B cell (primary cell): ENCODE measurements at regions not wholly inside any gene's neighbourhood (a gene's known extent, or its start where the extent isn't known, plus 50 kb on each side); places are given as distances from the start of the nearest gene placed in this dataset.

Source experiments
- ATAC-seq: fragments of 200-7000 bp; cut with Tn5 transposase; one replicate; pipeline ENCODE4 v1.10.0; 2021; ENCODE audit warnings: low read depth, mild to moderate bottlenecking, moderate number of reproducible peaks, moderate library complexity
- CTCF ChIA-PET: fragments of 350-600 bp; sonication (Branson Sonifier 250); formaldehyde crosslinking; loops from one replicate; lab custom pipeline; 2021; ENCODE audit warnings: antibody characterized with exemption, inconsistent platforms; lab: Charles Lee
- POLR2A ChIA-PET: fragments of 350-600 bp; sonication (Branson Sonifier 250); formaldehyde crosslinking; loops from one replicate; lab custom pipeline; 2021; ENCODE audit warnings: antibody characterized with exemption; lab: Charles Lee
- DNase-seq: peaks from one replicate; pipeline ENCODE4 v3.0.0; 2013
- H2AFZ ChIP-seq: 2 replicates; pipeline ENCODE4 v1.6.1; 2012; ENCODE audit warnings: mild to moderate bottlenecking, low read depth, low read length; ENCODE audit not compliant: insufficient read depth, poor library complexity, severe bottlenecking
- H3K27ac ChIP-seq, 2 donors: 1 replicate in 1 of 2; 2 replicates in 1 of 2; pipeline ENCODE4 v1.5.1; 2012 to 2013; ENCODE audit warnings: low read length in 2 of 2, mild to moderate bottlenecking in 2 of 2, moderate library complexity in 1 of 2
- H3K27me3 ChIP-seq, 4 experiments: fragments of 200-600 bp in 1 of 4; sonication (generic) in 1 of 4; replicated peaks in 1 of 4; 1 replicate in 2 of 4; 2 replicates in 2 of 4; pipeline versions ENCODE4 v1.6.1 to v1.7.0; 2013 to 2016; ENCODE audit warnings: low read length in 3 of 4, mild to moderate bottlenecking in 2 of 4, mixed read lengths in 1 of 4, moderate library complexity in 1 of 4; ENCODE audit not compliant: insufficient read depth in 4 of 4, control insufficient read depth in 3 of 4; ENCODE audit errors: control extremely low read depth in 1 of 4
- H3K36me3 ChIP-seq, 2 experiments: replicated peaks in 1 of 2; 1 replicate in 1 of 2; 2 replicates in 1 of 2; pipeline versions ENCODE4 v1.6.1 to v1.7.1; 2013; ENCODE audit warnings: low read length in 1 of 2; ENCODE audit not compliant: insufficient read depth in 2 of 2, control insufficient read depth in 1 of 2; ENCODE audit errors: control extremely low read depth in 1 of 2, extremely low read depth in 1 of 2
- H3K4me1 ChIP-seq, 2 donors: fragments of 200-600 bp in 1 of 2; sonication (generic) in 1 of 2; 1 replicate in 1 of 2; 2 replicates in 1 of 2; pipeline versions ENCODE4 v1.5.1 to v1.6.1; 2013 to 2017; ENCODE audit warnings: low read length in 2 of 2; ENCODE audit not compliant: control insufficient read depth in 2 of 2, insufficient read depth in 2 of 2
- H3K4me2 ChIP-seq: replicated peaks from 2 replicates; pipeline ENCODE3; 2012; ENCODE audit warnings: mild to moderate bottlenecking, low read depth, low read length; ENCODE audit not compliant: poor library complexity, severe bottlenecking
- H3K4me3 ChIP-seq, 5 experiments: fragments of 200-600 bp in 1 of 5; sonication (generic) in 1 of 5; 1 replicate in 3 of 5; 2 replicates in 2 of 5; pipeline versions ENCODE4 v1.5.1 to v1.7.0; 2011 to 2016; ENCODE audit warnings: low read length in 4 of 5, mild to moderate bottlenecking in 4 of 5, low read depth in 2 of 5, control low read depth in 1 of 5, moderate library complexity in 1 of 5; ENCODE audit not compliant: insufficient read depth in 1 of 5; ENCODE audit errors: control extremely low read depth in 1 of 5, extremely low read depth in 1 of 5
- H3K79me2 ChIP-seq: fragments of 200-600 bp; sonication (generic); one replicate; pipeline ENCODE4 v1.6.0; 2016; ENCODE audit warnings: low read length; ENCODE audit not compliant: control insufficient read depth, insufficient read depth
- H3K9ac ChIP-seq: fragments of 200-600 bp; sonication (generic); 2 replicates; pipeline ENCODE4 v1.6.1; 2017; ENCODE audit warnings: mild to moderate bottlenecking, low read length, moderate library complexity
- H3K9me3 ChIP-seq, 3 donors: one replicate each; pipeline versions ENCODE4 v1.6.1 to v1.7.1; 2013; ENCODE audit warnings: low read length in 2 of 3; ENCODE audit not compliant: control insufficient read depth in 2 of 3, insufficient read depth in 1 of 3; ENCODE audit errors: control extremely low read depth in 1 of 3
- H4K20me1 ChIP-seq: 2 replicates; pipeline ENCODE4 v1.6.0; 2012; ENCODE audit warnings: mild to moderate bottlenecking, low read length; ENCODE audit not compliant: insufficient read depth, control insufficient read depth, poor library complexity, severe bottlenecking
- H3K27ac Mint-ChIP-seq: one replicate; pipeline ENCODE4 v1.8.0; 2021; ENCODE audit warnings: mixed read lengths
- H3K27me3 Mint-ChIP-seq: one replicate; pipeline ENCODE4 v1.8.0; 2021; ENCODE audit warnings: mixed read lengths
- H3K4me1 Mint-ChIP-seq: one replicate; pipeline ENCODE4 v1.8.0; 2021; ENCODE audit warnings: mixed read lengths
- H3K4me3 Mint-ChIP-seq: one replicate; pipeline ENCODE4 v1.8.0; 2021; ENCODE audit warnings: mixed read lengths
- H3K9me3 Mint-ChIP-seq: one replicate; pipeline ENCODE4 v1.8.0; 2022; ENCODE audit warnings: mixed read lengths; ENCODE audit not compliant: insufficient read depth
- CTCF ChIP-seq: fragments of 200-600 bp; IDR thresholded peaks from one replicate; pipeline ENCODE4 v1.8.0; 2022; ENCODE audit warnings: antibody characterized with exemption, mild to moderate bottlenecking
- EZH2 ChIP-seq: IDR thresholded peaks from 2 replicates; pipeline ENCODE4 v1.6.1; 2012; ENCODE audit warnings: borderline replicate concordance, low read depth, mild to moderate bottlenecking, moderate library complexity, low read length; ENCODE audit not compliant: insufficient read depth, poor library complexity, severe bottlenecking
- WGBS: methylation state at CpG from one replicate; pipeline ENCODE4 v1.1.5; 2013; ENCODE audit warnings: missing lambda C conversion rate; ENCODE audit not compliant: insufficient coverage; 5-methylcytosine and 5-hydroxymethylcytosine counted together
- intact Hi-C: fragments of 100-400 bp; cut with micrococcal nuclease; formaldehyde crosslinking; loops from one replicate; pipeline ENCODE4 v1.10.0; 2022

GRCh38 chr1:232891071-232891470 is 59.3 kb upstream of the NTPCR start:
- Histone ChIP-seq H3K4me3 (no peak overlapping the region), H3K9ac (no peak overlapping the region), H3K4me1 (no peaks in the 10 kb centered on the region), H2AFZ (no peak overlapping the region), H4K20me1 (no peaks in the 10 kb centered on the region), H3K36me3 (no peaks in the 10 kb centered on the region), H3K27ac (no peak overlapping the region), H3K79me2 (no peaks in the 10 kb centered on the region), H3K9me3 (no peaks in the 10 kb centered on the region), H3K4me2 (no peak overlapping the region), H3K27me3 (no peaks in the 10 kb centered on the region)
- WGBS, result no CpG with 5 or more reads among the region's 5 CpGs
- intact Hi-C loops, result no loop called here
- CTCF ChIA-PET, result no interaction called here
- no peaks in the 10 kb centered on the region for H3K4me1 Mint-ChIP-seq
- no peak overlapping the region for H3K4me3 Mint-ChIP-seq
- no peaks in the 10 kb centered on the region for H3K9me3 Mint-ChIP-seq
- no peak overlapping the region for H3K27ac Mint-ChIP-seq
- POLR2A ChIA-PET, result no interaction called here
- peaks cover 20% of the 10 kb centered on the region for H3K27me3 Mint-ChIP-seq
- no peak for TF ChIP-seq EZH2
- TF ChIP-seq CTCF, result no peak
- no peak for DNase-seq
- ATAC-seq, result no peak

- Histone ChIP-seq H3K36me3 (no peaks in the 10 kb centered on the region), H3K79me2 (no peaks in the 10 kb centered on the region), H3K9me3 (no peaks in the 10 kb centered on the region), H3K4me3 (no peak overlapping the region), H4K20me1 (no peaks in the 10 kb centered on the region), H3K27ac (no peak overlapping the region), H3K4me1 (no peaks in the 10 kb centered on the region), H3K4me2 (no peak overlapping the region), H3K9ac (no peak overlapping the region), H2AFZ (no peak overlapping the region), H3K27me3 (no peaks in the 10 kb centered on the region)
- ChIA-PET CTCF (no interaction called here), POLR2A (no interaction called here)
- DNase-seq (no peak), ATAC-seq (no peak)
- Mint-ChIP-seq H3K27me3 (peaks cover 20% of the 10 kb centered on the region), H3K9me3 (no peaks in the 10 kb centered on the region), H3K4me3 (no peak overlapping the region), H3K4me1 (no peaks in the 10 kb centered on the region), H3K27ac (no peak overlapping the region)
- intact Hi-C loops, result no loop called here
- TF ChIP-seq CTCF (no peak), EZH2 (no peak)
- WGBS, result no CpG with 5 or more reads among the region's 6 CpGs
Observed at GRCh38 chr1:232891656-232892317, 58.6 kb upstream of the NTPCR start.
